ENCODE measurements at regions not wholly inside any gene's neighbourhood (a gene's known extent, or its start where the extent isn't known, plus 50 kb on each side); places are given as distances from the start of the nearest gene placed in this dataset.

- TF ChIP-seq CTCF (IDR thresholded peaks at IDR 0.05; ENCODE audit: low read length) = no peak
- no peak for TF ChIP-seq EZH2phosphoT487 (IDR thresholded peaks at IDR 0.05; ENCODE audit: low read length)
Observed at GRCh38 chr3:14295801-14296200, 106.6 kb upstream of the SLC6A6 start.

Data from MM.1S (cell line).